HTR-8/SVneo (cell line): ENCODE measurements at regions not wholly inside any gene's neighbourhood (a gene's known extent, or its start where the extent isn't known, plus 50 kb on each side); places are given as distances from the start of the nearest gene placed in this dataset.

Source experiments
- DNase-seq: peaks from one replicate; pipeline ENCODE4 v3.0.0; 2011; ENCODE audit warnings: low spot score, mixed read lengths; ENCODE audit not compliant: insufficient read length
- FAIRE-seq: peaks from 2 replicates; lab custom pipeline; 2011; peaks lifted over from hg19 to GRCh38; lab: Jason Lieb, UNC

DNA sequence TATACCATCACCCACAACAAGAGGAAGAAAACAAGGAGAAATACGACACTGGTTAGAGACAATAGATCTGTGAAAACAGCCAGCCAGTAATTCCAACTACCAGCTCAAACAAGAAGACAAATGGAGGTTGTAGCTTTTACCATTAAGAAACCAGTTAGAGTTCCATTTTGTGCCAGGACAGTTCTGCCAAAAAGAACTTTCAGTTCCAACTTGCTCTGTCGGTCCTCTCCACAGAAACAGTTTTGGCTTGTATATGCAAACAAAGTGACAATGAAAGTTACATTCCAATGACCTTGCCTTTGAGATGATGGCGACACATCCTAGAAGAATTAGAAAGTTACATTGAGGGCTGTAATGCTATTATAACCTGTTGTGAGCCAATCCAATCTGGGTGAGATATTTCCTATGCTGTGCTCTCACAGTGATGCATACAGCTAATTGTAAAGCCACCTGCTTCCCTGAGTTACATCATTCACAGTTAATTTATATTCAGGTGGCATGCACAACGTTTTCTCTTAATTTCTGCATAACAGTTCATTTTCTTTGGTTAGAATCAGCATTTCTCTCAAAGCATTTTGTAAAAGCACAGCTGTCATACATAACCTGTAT, 1378.4 kb upstream of the PIK3C3 start:
- DNase-seq (no peak), FAIRE-seq (no peak)

DNA sequence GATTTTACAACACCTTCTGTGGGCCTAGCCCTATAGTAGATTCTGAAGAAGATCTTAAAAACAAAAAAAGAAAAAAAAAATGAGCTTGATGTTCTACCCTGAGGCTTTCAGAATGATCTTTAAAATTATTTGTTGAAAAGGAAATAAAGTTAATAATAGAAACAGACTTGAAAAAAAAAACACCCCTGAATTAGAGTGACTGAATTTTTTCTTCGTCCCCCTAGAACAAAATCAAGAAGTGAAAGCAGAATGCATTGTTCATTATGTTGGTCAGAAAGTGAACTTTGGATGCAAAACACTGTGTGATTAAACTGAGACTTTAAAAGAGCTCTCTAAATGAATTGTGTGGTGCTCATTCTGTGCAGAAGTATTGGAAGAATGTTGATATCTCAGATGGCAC, 1384.4 kb upstream of the PIK3C3 start:
- FAIRE-seq (no peak), DNase-seq (no peak)

DNA sequence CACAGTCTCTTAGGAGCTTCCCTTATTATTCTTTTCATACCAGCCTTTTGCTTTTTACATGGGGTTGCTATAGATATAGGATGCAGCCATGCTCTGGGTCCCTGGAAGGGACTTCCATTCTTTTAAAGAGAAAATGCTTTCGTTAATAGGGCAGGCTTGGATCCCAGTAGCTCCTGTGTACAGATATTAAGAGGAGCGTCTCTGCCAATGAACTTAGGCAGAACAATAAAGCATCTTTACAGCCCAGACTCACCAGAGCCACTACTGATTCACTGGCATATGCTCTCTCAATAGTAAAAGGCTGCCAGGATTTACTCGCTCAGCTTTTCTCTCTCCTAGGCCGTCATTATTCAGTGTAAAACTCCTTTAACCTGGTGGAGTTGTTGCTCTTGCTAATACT, 1385.4 kb upstream of the PIK3C3 start:
- DNase-seq = no peak
- FAIRE-seq = no peak

DNA sequence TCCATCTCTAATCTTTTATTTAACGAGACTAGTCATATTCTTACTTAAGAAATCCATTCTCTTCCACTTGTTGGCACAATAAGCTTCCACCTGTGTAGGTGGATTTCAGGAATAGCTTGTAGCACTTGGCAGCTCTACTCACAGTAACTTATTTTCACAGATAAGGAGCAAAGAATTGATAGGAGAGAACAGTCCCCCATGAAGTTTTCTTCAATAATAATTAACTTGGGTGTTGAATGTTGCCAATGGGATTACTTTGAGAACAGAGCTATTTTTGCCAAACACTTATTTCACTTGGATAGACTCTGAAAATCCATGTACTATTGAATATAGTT, 1388.6 kb upstream of the PIK3C3 start:
- DNase-seq (no peak), FAIRE-seq (no peak)

DNA sequence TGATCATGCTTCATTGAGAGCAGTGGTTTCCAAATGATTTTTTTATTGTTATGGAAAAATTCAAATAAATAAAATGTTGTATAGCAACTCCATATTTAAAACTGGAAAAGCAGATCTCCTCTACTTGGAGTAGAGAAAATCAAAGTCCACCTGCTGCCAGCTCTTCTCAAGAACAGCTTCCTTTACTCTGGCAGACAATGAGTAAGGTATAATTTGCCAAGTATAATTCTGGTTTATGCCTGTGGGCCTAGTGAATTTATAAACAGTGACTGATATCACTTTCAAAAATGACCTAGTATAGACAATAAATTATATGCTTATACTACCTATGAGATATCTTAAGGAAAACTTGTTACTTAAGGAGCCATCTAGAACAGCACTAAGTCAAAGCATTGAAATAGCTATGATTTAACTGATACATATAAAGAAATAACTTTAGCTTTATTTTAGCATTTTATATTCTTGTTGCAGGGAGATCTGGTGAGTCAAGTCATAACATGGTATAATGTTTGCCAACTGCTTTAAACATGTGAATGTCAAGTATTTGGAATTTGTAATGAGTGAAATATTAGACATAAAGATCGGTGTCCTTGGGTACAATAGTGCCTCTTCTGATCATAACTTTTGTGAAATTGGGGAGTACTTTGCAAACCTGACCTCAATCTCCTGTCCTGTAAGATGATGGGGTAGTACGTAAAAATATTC, 1389.1 kb upstream of the PIK3C3 start:
- FAIRE-seq (no peak), DNase-seq (no peak)

DNA sequence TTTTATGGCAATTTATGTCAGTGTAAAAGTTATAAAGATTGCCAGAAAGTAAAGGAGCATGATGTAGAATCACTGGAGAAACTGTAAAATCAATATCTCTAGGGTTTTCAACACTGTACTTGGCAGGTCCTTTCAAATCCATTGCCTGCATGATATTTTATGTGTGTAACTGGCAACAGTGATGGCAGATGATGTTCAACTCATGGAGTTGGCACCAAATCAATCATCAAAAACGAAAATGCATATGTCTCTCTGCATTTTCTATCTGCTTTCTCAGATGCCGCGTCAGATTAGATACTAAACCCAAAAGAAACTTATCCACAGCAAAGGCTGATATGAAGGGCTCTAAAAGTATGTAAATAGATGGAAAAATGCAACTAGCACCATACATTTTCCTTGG, 1395.5 kb upstream of the PIK3C3 start:
- DNase-seq (no peak), FAIRE-seq (no peak)

DNA sequence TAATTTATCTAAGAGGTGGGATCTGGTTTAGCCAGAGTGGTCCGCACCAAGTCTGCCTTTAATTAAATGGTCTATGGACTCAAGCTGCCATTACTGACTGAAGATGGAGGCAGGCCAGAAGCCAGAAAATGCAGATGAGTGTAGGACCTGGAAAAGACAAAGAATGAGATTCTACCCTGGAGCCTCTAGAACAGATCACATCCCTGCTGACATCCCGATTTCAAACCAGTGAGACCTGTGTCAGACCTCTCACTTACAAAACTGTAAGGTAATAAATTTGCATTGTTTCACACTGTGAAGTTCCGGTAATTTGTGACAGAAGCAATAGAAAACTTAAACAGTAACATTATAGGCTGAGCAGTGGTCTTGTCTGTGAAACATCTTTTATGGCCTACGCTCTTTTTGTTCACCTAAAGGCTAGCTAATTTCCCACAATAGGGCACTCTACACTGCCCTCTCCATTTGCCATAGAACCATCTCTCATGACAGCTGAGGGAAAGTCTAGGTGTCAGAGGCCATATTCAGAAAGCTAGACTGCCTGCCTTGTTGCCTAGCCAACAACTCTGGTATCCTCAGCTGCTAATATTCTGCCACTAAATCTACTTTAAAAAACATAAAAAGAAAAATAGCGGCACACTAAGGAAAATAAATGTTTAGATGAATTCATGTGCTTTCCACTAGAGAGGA, 1396.2 kb upstream of the PIK3C3 start:
- no peak for DNase-seq
- no peak for FAIRE-seq

DNA sequence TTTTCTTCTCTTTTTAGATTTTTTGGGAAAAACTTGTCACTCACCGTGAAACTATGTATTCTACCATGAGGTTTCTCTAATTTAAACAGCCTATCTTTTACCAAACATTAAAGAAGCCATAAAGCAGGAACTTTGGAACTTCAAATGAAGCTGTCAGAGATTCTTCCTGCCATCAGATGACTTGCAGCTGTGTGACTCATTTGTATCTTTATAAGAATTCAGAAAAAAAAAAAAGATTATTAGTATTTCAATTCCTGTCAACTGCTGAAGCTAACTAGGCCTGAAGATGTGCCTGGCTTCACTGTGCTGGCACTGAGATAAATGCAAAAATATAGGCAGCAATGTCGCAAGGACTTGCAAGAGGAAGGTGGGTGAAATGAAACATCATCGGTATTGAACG, 1399.1 kb upstream of the PIK3C3 start:
- no peak for FAIRE-seq

DNA sequence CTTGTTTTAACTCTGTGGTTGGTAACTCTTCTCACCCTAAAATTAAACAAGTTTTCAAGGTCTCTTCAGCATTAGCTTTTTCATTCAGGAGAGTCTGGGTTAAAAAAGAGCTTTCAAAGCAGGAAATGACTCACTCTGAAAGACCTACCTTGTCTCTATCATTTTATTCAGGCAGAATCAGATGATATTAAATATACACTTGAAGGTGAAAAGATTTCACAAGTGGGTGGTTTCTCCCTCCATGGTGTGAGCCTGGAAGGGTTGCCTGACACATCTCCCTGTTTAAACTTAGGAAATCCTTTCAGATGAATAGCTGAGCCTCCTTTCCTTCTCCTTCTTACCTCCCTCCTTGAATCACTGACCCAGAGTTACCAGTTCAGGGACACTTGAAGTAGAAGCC, 1402.0 kb upstream of the PIK3C3 start:
- DNase-seq (no peak), FAIRE-seq (no peak)

More for the DNA sequence above, 1399.1 kb upstream of the PIK3C3 start:
- no peak for DNase-seq

DNA sequence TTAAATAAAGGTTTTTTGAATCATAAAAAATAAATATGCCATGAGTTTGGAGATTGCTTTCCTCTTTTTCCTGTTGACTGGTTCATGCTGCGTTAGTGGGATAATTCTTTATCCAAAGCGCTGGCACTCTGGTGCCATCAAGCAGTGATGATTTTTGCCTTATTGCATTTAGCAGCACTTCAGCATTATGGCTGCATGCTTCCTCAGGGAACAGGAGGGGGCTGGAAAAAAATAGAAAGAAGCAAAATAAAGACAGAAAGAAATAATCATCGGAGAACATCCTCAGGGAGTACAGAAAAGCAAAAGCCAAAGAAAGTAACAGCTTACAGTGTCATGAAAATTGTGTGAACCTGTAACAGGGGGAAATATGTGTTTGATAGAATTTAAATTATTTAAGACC, 1408.2 kb upstream of the PIK3C3 start:
- DNase-seq (no peak), FAIRE-seq (no peak)

DNA sequence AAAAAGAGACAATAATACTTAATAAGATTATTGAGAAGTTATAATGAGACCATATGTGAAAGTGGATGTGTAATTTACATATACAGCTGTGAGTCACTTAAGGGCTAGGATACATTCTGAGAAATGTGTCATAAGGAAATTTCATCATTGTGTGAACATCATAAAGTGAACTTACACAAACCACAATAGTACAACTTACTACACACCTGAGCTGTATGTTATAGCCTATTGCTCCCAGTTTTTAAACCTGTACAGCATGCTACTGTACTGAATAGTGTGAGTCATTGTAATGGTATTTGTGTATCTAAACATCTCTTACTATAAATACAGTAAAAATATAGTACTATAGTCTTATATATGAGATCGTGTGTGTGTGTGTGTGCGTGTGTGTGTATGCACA, 1420.3 kb upstream of the PIK3C3 start:
- DNase-seq = no peak
- FAIRE-seq = no peak

DNA sequence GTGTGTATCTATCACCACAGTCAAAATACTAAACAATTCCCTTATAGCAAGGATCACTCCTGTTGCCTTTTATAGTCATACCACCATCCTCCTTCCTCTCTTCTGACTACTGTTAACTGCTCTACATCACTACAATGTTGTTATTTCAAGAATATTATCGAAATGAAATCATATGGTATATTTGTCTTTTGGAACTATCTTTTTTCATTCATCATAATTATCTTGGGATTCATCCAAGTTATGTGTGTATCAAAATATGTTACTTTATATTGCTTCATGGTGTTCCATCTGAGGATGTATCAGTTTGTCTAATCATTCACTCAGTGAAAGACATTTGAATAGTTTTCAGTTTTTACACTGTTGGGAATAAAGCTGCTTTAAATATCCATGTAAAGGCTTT, 1423.0 kb upstream of the PIK3C3 start:
- FAIRE-seq (no peak), DNase-seq (no peak)

DNA sequence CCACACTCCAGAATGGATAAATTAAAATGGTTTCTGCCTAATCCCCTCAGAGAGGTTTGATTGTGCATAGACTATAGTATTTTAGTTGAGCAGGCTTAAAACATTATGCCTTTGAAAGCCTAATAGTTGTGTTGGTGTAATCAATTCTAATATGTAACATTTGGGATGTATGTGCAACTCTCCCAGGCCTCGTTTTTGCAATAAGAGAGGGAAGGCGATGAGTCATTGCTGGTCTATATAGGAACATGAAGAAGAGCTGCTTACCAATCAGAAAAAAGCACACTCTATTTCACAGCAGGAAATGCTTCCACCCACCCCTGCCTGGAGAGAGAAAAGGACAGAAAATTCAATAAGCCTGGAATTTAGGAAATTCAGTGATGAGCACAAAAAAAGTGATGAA, 1424.0 kb upstream of the PIK3C3 start:
- DNase-seq (no peak), FAIRE-seq (no peak)

DNA sequence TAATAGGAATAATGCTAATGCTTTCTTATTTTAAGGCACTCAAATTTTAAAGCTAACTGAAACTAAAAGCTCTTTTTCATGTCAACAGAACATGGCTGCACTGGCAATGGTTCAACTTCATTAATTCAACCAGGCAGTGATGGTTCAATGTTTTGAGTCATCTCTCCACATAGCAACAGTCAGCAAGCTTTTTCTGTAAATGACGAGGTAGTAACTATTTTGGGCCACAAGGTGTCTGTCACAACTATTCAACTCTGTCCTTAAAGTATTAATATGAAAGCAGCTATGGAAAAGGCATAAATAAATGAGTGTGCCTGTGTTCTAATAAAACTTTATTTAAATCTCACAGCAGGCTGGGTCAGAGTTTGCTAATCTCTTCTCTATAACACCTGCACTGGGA, 1425.6 kb upstream of the PIK3C3 start:
- FAIRE-seq (no peak), DNase-seq (no peak)

DNA sequence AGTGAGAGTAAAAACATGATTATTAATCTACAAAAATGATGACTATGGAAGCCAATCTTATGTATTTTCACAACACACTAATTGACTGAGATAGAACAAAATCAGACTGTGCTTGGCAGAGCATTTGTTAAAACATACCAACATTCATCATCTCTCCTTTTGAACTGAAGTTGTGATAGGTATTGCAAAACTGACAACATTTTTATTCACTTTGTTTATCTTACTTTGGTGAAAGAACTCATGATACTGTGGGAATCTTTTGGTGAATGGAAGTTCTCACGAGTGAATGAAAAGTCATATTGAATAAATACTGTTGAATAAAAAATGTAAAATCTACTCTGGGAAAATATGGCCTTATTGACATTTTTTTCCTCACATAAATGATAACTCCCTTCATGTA, 1430.2 kb upstream of the PIK3C3 start:
- DNase-seq (no peak), FAIRE-seq (no peak)

DNA sequence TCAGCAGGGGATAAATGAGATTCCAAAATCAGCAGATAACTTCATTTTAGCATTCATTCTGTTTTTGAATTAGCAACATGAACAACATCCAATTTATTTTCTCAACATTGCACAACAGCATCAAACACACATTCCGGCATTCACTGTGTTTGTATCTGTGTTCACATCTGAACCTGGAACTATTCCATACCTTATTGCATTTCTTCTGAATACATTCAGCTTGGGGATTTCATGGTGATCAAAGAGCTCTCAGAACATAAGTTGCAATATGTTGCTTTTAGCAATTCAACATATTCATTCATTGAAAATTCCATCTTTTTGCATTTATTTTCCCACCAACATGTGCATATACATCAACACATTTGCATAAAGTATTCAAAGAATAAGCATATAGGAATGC, 1431.7 kb upstream of the PIK3C3 start:
- no peak for FAIRE-seq
- no peak for DNase-seq

DNA sequence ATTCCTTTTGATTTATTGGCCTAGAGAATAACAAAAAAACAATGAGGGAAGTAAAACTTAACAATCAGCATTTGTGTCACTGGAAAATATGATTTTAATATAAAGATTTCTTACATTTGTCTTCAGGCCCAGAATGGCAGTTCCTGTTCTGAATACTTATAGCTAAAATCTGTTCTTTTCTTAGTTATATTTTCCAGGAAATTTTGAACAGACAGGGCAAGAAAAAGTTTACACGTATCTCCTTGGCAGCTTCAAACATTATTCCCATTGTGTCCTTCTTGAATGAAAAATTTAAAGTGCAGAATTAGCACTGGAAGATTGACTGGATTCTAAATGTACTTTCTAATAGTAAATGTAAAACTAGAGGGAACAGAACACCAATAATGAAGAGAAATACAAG, 1454.0 kb upstream of the PIK3C3 start:
- FAIRE-seq = no peak

DNA sequence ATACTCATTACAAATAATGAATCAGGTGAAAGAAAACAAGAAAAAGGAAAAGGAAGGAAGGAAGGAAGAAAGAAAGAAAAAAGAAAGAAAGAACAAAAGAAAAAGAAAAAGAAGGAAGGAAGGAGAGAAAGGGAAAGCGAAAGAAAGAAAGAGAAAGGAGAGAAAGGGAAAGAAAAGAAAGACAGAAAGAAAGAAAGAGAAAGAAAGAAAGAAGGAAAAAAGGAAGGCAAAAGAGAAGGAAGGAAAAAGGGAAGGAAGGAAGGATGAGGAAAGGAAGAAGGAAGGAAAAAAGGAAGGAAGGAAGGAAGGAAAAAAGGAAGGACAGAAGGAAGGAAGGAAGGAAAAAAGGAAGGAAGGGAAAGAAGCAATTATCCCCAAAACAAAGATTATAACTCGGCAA, 1460.4 kb upstream of the PIK3C3 start:
- DNase-seq = no peak
- no peak for FAIRE-seq

More for the DNA sequence above, 1454.0 kb upstream of the PIK3C3 start:
- no peak for DNase-seq

DNA sequence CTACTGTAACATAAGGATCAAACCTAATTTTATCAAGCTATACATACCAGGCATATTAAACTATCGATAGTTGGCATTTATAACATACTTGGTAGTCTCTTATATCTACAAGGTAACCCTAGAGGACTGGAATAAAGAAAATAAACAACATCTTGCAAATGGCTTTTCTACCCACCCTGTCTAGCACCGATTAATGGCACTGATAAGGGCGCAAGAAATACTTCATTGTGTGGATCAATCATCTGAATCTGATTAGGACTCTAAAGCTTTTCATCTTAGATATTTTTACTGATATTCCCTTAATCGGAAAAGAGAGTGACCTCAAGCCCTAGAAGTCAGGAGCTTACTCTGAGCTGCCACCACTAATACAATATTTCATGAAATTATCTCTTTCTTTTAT, 1461.7 kb upstream of the PIK3C3 start:
- DNase-seq (no peak), FAIRE-seq (no peak)

DNA sequence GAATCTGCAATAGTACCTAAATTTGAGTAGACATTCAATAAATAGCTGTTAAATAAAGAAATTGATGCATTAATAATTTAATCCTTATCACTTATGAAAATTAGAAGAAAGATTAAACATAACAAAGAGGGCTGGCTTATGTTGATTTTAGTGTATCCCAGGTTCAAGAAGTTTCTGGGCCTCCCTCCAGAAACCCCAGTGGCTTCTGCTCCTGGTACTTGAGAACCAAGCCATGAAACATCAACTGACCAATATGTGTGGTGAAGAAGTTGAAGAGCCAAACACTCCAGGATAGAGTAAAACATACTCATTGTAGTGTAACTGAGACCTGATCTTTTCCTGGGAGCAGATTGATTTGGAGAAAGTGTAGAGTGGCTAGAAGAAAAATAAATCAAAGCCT, 1465.7 kb upstream of the PIK3C3 start:
- FAIRE-seq (no peak), DNase-seq (no peak)

DNA sequence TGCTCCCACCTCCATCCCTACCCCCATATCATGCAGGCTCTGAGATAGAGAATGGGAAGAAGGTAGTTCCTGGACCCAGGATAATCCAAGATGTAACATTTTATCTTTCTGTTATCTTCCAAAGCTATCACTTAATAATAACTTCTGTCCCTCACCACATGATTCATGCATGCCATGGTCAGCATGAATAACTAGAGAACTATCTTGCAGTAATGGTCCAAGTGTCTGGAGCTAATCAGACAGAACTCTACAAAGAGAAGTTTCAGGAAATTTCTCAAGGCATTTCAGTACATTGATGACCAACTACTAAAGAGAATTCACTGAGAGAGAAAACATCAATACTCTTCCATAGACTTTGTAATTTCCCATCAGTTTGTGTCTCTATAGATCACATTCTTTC, 1469.7 kb upstream of the PIK3C3 start:
- no peak for FAIRE-seq

More for the DNA sequence above, 1469.7 kb upstream of the PIK3C3 start:
- DNase-seq = no peak
